ENCODE measurements at regions not wholly inside any gene's neighbourhood (a gene's known extent, or its start where the extent isn't known, plus 50 kb on each side); places are given as distances from the start of the nearest gene placed in this dataset.

DNA sequence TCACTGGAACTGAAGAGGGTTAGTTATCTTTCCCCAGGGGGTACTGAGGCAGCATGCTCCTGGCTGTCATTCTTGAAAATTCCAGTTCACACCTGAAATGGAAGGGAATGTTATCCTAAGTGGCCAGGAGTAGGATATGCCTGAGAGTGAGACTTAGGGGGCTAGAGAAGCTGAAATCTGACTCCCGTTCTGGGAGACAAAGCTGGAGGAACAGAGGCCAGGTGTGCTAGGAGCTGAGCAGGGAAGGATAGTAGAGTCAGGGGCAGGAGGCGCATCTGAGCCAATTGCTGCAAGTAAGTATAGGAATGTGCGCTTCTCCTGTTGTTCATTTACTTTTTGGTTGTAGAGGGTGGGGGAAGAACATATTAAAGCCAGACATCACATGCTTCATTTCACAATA is 58.1 kb upstream of the KIAA1217 start:
- DNase-seq, result no peak

GRCh38 chr10:24152270-24152669 is 56.7 kb upstream of the KIAA1217 start:
- no peak for DNase-seq

GRCh38 chr10:24153031-24153430 is 55.9 kb upstream of the KIAA1217 start:
- DNase-seq, result no peak

GRCh38 chr10:24153537-24153936 is 55.4 kb upstream of the KIAA1217 start:
- no peak for DNase-seq

DNA sequence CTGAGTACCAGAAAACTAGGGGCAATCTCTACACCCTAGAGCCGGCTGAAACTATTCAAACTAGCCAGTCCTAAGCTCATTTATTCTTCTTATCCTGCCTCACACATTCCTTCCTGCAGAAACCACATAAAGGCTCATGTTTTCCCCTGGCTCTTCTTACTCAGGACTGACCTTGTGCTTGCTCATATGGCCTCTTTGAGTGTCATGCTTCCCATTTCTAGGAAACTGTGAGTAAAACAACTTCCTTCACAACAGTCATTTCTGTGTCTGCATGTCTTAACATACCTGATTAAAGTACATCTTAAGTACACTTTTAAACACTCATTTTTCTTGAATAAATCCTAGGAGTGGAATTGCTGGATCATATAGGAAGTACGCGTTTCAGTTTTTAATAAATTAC is 52.3 kb upstream of the KIAA1217 start:
- no peak for DNase-seq

DNA sequence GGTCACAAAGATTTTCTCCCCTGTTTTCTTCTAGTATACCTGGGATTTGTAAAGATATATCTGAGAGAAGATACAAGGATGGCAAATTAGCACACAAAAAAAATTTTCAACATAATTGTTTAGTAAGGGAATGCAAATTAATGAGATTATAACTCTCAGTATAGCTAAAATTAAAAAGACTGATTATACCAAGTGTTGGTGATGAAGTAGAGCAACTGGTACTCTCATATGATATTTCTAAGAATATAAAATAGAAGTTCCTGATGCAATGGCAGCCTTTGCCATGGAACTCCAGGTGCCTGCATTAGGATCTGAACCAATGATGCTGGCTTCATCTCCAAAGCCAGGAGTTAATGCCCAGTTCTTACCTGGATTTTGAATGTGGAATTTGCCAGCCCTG is 51.4 kb upstream of the KIAA1217 start:
- DNase-seq, result no peak

Data from NCI-H2029 treated with DMSO at 0.1 percent for 48 hours (cell line).